ENCODE measurements at regions not wholly inside any gene's neighbourhood (a gene's known extent, or its start where the extent isn't known, plus 50 kb on each side); places are given as distances from the start of the nearest gene placed in this dataset.

- TF ChIP-seq GATA2 (IDR thresholded peaks at IDR 0.05; ENCODE audit: low read depth, low read length) (no peak), GATA3 (IDR thresholded peaks at IDR 0.05; ENCODE audit: low read depth, low read length) (no peak)
Observed at GRCh38 chr13:61905054-61905453, 489.4 kb upstream of the PCDH20 start.
